HepG2 (cell line): ENCODE measurements at regions not wholly inside any gene's neighbourhood (a gene's known extent, or its start where the extent isn't known, plus 50 kb on each side); places are given as distances from the start of the nearest gene placed in this dataset.

Experiments
- ATAC-seq: fragments of 200-7000 bp; cut with Tn5 transposase; 3 replicates; pipeline ENCODE4 v1.9.1; 2020; ENCODE audit warnings: mild to moderate bottlenecking, moderate library complexity
- BruUV-seq: library from RNA; stranded (reverse); fragments of 400-500 nt; replicated peaks from 2 replicates; lab custom pipeline; 2021; lab: Mats Ljungman, UMichigan
- CTCF ChIA-PET: fragments of 300-600 bp; formaldehyde crosslinking; extraction: SDS; loops from one replicate; lab custom pipeline; 2021; ENCODE audit warnings: low total read pairs, inconsistent platforms, low intra/inter-chr PET ratio; lab: Yijun Ruan, JAX
- POLR2A ChIA-PET: fragments of 350-600 bp; sonication (Branson Sonifier 250); formaldehyde crosslinking; loops from one replicate; lab custom pipeline; 2020; ENCODE audit warnings: antibody characterized with exemption, inconsistent platforms; lab: Yijun Ruan, JAX
- DNase-seq: peaks from one replicate; pipeline ENCODE4 v3.0.0-alpha.2; 2015; ENCODE audit warnings: low spot score
- FAIRE-seq: peaks from 3 replicates; lab custom pipeline; 2011; peaks lifted over from hg19 to GRCh38; lab: Jason Lieb, UNC
- H2AFZ ChIP-seq: one replicate; pipeline ENCODE4 v1.6.1; 2011; ENCODE audit warnings: low read length, inconsistent platforms
- H3K27ac ChIP-seq: fragments of 300-600 bp; 3 replicates; pipeline ENCODE4 v1.8.0; 2011; ENCODE audit warnings: mixed run types, mild to moderate bottlenecking, mixed read lengths, low read length, inconsistent platforms; ENCODE audit not compliant: insufficient read depth; ENCODE audit errors: extremely low read length
- H3K27me3 ChIP-seq, 2 experiments: fragments of 200-600 bp in 1 of 2; 2 replicates in 1 of 2; 3 replicates in 1 of 2; pipeline versions ENCODE4 v1.6.0 to v1.8.0; 2011; ENCODE audit warnings: low read length in 2 of 2, mild to moderate bottlenecking in 2 of 2, moderate library complexity in 2 of 2, inconsistent platforms in 1 of 2; ENCODE audit not compliant: insufficient read depth in 2 of 2, control insufficient read depth in 1 of 2
- H3K36me3 ChIP-seq, 2 experiments: fragments of 200-600 bp in 1 of 2; replicated peaks in 1 of 2; 2 replicates in 1 of 2; 3 replicates in 1 of 2; pipeline versions ENCODE4 v1.5.1 to v1.8.0; 2011; ENCODE audit warnings: low read length in 2 of 2, inconsistent platforms in 1 of 2; ENCODE audit not compliant: insufficient read depth in 2 of 2, control insufficient read depth in 1 of 2
- H3K4me1 ChIP-seq: 2 replicates; pipeline ENCODE4 v1.5.1; 2012; ENCODE audit warnings: low read length, inconsistent platforms; ENCODE audit not compliant: insufficient read depth
- H3K4me2 ChIP-seq: 2 replicates; pipeline ENCODE4 v1.6.0; 2011; ENCODE audit warnings: low read depth, low read length, inconsistent platforms
- H3K4me3 ChIP-seq, 3 experiments: fragments of 200-600 bp in 1 of 3; sonication (generic), shearing (Covaris generic) in 1 of 3; replicated peaks in 1 of 3; 2 replicates each; pipeline ENCODE4 v1.5.1; 2011 to 2016; ENCODE audit warnings: low read length in 3 of 3, inconsistent platforms in 2 of 3, low read depth in 2 of 3, mild to moderate bottlenecking in 2 of 3, control low read depth in 1 of 3, mixed read lengths in 1 of 3; ENCODE audit not compliant: insufficient read depth in 1 of 3
- H3K79me2 ChIP-seq: one replicate; pipeline ENCODE4 v1.6.1; 2011; ENCODE audit warnings: low read length, inconsistent platforms; ENCODE audit not compliant: insufficient read depth
- H3K9ac ChIP-seq: 2 replicates; pipeline ENCODE4 v1.6.0; 2011; ENCODE audit warnings: mild to moderate bottlenecking, low read depth, low read length, inconsistent platforms; ENCODE audit not compliant: insufficient read depth
- H3K9me3 ChIP-seq: 2 replicates; pipeline ENCODE4 v1.5.1; 2012; ENCODE audit warnings: mild to moderate bottlenecking, low read length
- H4K20me1 ChIP-seq: 2 replicates; pipeline ENCODE4 v1.6.0; 2011; ENCODE audit warnings: inconsistent platforms, mild to moderate bottlenecking, low read length, moderate library complexity; ENCODE audit not compliant: insufficient read depth
- CREM ChIP-seq, 2 experiments: sonication (generic) in 1 of 2; formaldehyde crosslinking in 1 of 2; IDR thresholded peaks; 2 replicates each; pipeline versions ENCODE4 v1.4.0 to v1.6.1; 2016 to 2020; ENCODE audit warnings: antibody characterized with exemption in 1 of 2, mild to moderate bottlenecking in 1 of 2, missing genetic modification reagents in 1 of 2
- HHEX ChIP-seq: IDR thresholded peaks from 2 replicates; pipeline ENCODE4 v1.6.1; 2016; ENCODE audit warnings: control low read depth
- NCOR1 ChIP-seq: fragments of 200-600 bp; sonication (generic); IDR thresholded peaks from 2 replicates; pipeline ENCODE4 v1.7.0; 2017; ENCODE audit warnings: antibody characterized with exemption, low read length, borderline replicate concordance
- NFRKB ChIP-seq: fragments of 450-650 bp; IDR thresholded peaks from 2 replicates; pipeline ENCODE4 v1.6.1; 2017
- RFXANK ChIP-seq: IDR thresholded peaks from 2 replicates; pipeline ENCODE4 v1.6.1; 2016
- SOX5 ChIP-seq: IDR thresholded peaks from 2 replicates; pipeline ENCODE4 v1.6.1; 2016; ENCODE audit warnings: borderline replicate concordance
- ZFP91 ChIP-seq: sonication (generic); formaldehyde crosslinking; IDR thresholded peaks from 2 replicates; pipeline ENCODE4 v1.9.0; 2022; ENCODE audit warnings: missing genetic modification reagents, mild to moderate bottlenecking, borderline replicate concordance
- ZKSCAN1 ChIP-seq: fragments of 150-350 bp; IDR thresholded peaks from 2 replicates; pipeline ENCODE4 v1.6.1; 2014; ENCODE audit warnings: low read length
- ZNF225 ChIP-seq: sonication (generic); formaldehyde crosslinking; IDR thresholded peaks from 2 replicates; pipeline ENCODE4 v1.4.0; 2020; ENCODE audit warnings: mild to moderate bottlenecking, missing genetic modification reagents
- ZNF24 ChIP-seq: fragments of 450-650 bp; IDR thresholded peaks from 2 replicates; pipeline ENCODE4 v1.6.1; 2017; ENCODE audit warnings: antibody characterized with exemption, mild to moderate bottlenecking
- ZNF512B ChIP-seq: sonication (generic); formaldehyde crosslinking; IDR thresholded peaks from 2 replicates; pipeline ENCODE4 v1.5.1; 2020; ENCODE audit warnings: missing genetic modification reagents, mild to moderate bottlenecking, borderline replicate concordance
- ZNF773 ChIP-seq: sonication (generic); formaldehyde crosslinking; IDR thresholded peaks from 2 replicates; pipeline ENCODE4 v1.4.0; 2020; ENCODE audit warnings: missing genetic modification reagents, borderline replicate concordance
- WGBS: methylation state at CpG from one replicate; pipeline ENCODE4 v1.1.6; 2017; ENCODE audit warnings: low lambda C conversion rate; 5-methylcytosine and 5-hydroxymethylcytosine counted together
- in situ Hi-C: cut with HindIII; loops from 2 replicates; pipeline ENCODE4 v1.10.0; 2017; ENCODE audit warnings: low pct_unique_long_range_greater_than_20kb; ENCODE audit not compliant: extremely low pct_ligation_motif_present
- intact Hi-C: fragments of 100-400 bp; cut with micrococcal nuclease; formaldehyde crosslinking; loops from one replicate; pipeline ENCODE4 v1.10.0; 2022; ENCODE audit not compliant: unreplicated experiment

- H3K9me3 ChIP-seq, result no peaks in the 10 kb centered on the region
- peaks cover 11 to 42% of the 10 kb centered on the region in 2 experiments for H3K27me3 ChIP-seq
- ATAC-seq (no peak), DNase-seq (no peak), FAIRE-seq (no peak)
- no peaks in the 10 kb centered on the region for H3K36me3 ChIP-seq
- in situ Hi-C loops (loop anchor here (5.0 kb wide), 2 partner anchors 415 to 665 kb away; partner anchors contain the start of gene FUT8), intact Hi-C loops (no loop called here)
- H2AFZ ChIP-seq, result no peak overlapping the region
- 1% methylated on average over 6 of the region's 6 CpGs for WGBS
- no TSS peak for BruUV-seq
- no peak overlapping the region for H3K4me2 ChIP-seq
- no peak overlapping the region for H3K27ac ChIP-seq
- no peaks in the 10 kb centered on the region for H3K4me1 ChIP-seq
- H3K79me2 ChIP-seq, result no peaks in the 10 kb centered on the region
- H4K20me1 ChIP-seq, result no peaks in the 10 kb centered on the region
- H3K9ac ChIP-seq, result no peak overlapping the region
- ChIA-PET POLR2A (no interaction called here), CTCF (no interaction called here)
- TF ChIP-seq RFXANK (CRISPR knock-in tag) (no peak), CREM (IDR thresholded peaks at IDR 0.05) (no peak), CREM (CRISPR knock-in tag; IDR thresholded peaks at IDR 0.05) (no peak), ZNF225 (CRISPR knock-in tag) (no peak), NCOR1 (no peak), ZNF24 (no peak), ZNF773 (no peak), ZKSCAN1 (no peak), SOX5 (CRISPR knock-in tag) (no peak), ZFP91 (CRISPR knock-in tag) (no peak), HHEX (CRISPR knock-in tag) (no peak), ZNF512B (CRISPR knock-in tag) (no peak), NFRKB (no peak)
- H3K4me3 ChIP-seq, result no peak overlapping the region
These were observed 415.0 kb downstream of the FUT8 start for GRCh38 chr14:65827520-65827919.
